Activated naive CD4-positive, alpha-beta T cell treated with anti-CD3 and anti-CD28 coated beads, Interleukin-2, amount 50 U/mL, for 24 hours (primary cell): ENCODE measurements at regions not wholly inside any gene's neighbourhood (a gene's known extent, or its start where the extent isn't known, plus 50 kb on each side); places are given as distances from the start of the nearest gene placed in this dataset.

Source experiments
- H3K27ac Mint-ChIP-seq: one replicate; pipeline ENCODE4 v1.8.0; 2021; ENCODE audit warnings: mild to moderate bottlenecking, mixed read lengths
- H3K27me3 Mint-ChIP-seq: one replicate; pipeline ENCODE4 v1.8.0; 2021; ENCODE audit warnings: mixed read lengths
- H3K36me3 Mint-ChIP-seq: one replicate; pipeline ENCODE4 v1.8.0; 2021; ENCODE audit warnings: mixed read lengths
- H3K4me1 Mint-ChIP-seq: one replicate; pipeline ENCODE4 v1.8.0; 2021; ENCODE audit warnings: mixed read lengths
- H3K4me3 Mint-ChIP-seq: one replicate; pipeline ENCODE4 v1.8.0; 2021; ENCODE audit warnings: mild to moderate bottlenecking, mixed read lengths
- H3K9me3 Mint-ChIP-seq: one replicate; pipeline ENCODE4 v1.8.0; 2021; ENCODE audit warnings: mixed read lengths

- Mint-ChIP-seq H3K4me3 (no peak overlapping the region), H3K36me3 (no peaks in the 10 kb centered on the region)
These were observed 185.3 kb downstream of the IRX1 start for GRCh38 chr5:3780907-3781306.

DNA sequence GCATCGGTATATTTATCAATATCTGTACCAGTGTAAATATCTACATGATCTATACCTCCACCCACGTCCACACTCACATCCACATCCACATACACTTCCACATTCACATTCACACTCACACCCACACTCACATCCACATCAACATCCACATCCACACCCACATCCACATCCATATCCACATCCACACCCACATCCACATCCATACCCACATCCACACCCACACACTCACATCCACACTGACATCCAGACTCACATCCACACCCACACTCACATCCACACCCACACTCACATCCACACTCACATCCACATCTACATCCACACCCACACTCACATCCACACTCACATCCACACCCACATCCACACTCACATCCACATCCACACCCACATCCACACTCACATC, 189.2 kb downstream of the IRX1 start:
- Mint-ChIP-seq H3K36me3 (no peaks in the 10 kb centered on the region), H3K27ac (no peak overlapping the region), H3K27me3 (peaks cover 3% of the 10 kb centered on the region), H3K9me3 (no peaks in the 10 kb centered on the region), H3K4me3 (no peak overlapping the region), H3K4me1 (no peaks in the 10 kb centered on the region)

More at GRCh38 chr5:3780907-3781306, 185.3 kb downstream of the IRX1 start:
- Mint-ChIP-seq H3K4me1 (no peaks in the 10 kb centered on the region), H3K9me3 (no peaks in the 10 kb centered on the region), H3K27ac (no peak overlapping the region), H3K27me3 (no peaks in the 10 kb centered on the region)

GRCh38 chr5:3786165-3786564, 190.5 kb downstream of the IRX1 start:
- Mint-ChIP-seq H3K9me3 (no peaks in the 10 kb centered on the region), H3K27me3 (peaks cover 3% of the 10 kb centered on the region), H3K4me3 (no peak overlapping the region), H3K4me1 (no peaks in the 10 kb centered on the region), H3K36me3 (no peaks in the 10 kb centered on the region), H3K27ac (no peak overlapping the region)

GRCh38 chr5:3786891-3787430, 191.3 kb downstream of the IRX1 start:
- peaks cover 3% of the 10 kb centered on the region for H3K27me3 Mint-ChIP-seq
- no peaks in the 10 kb centered on the region for H3K9me3 Mint-ChIP-seq
- no peak overlapping the region for H3K27ac Mint-ChIP-seq
- H3K36me3 Mint-ChIP-seq: no peaks in the 10 kb centered on the region
- H3K4me1 Mint-ChIP-seq: no peaks in the 10 kb centered on the region
- no peak overlapping the region for H3K4me3 Mint-ChIP-seq

- H3K9me3 Mint-ChIP-seq: no peaks in the 10 kb centered on the region
- H3K4me3 Mint-ChIP-seq: no peak overlapping the region
- no peaks in the 10 kb centered on the region for H3K4me1 Mint-ChIP-seq
- H3K36me3 Mint-ChIP-seq: no peaks in the 10 kb centered on the region
- no peak overlapping the region for H3K27ac Mint-ChIP-seq
- H3K27me3 Mint-ChIP-seq: peaks cover 3% of the 10 kb centered on the region
These were observed 192.0 kb downstream of the IRX1 start for GRCh38 chr5:3787604-3788003.

DNA sequence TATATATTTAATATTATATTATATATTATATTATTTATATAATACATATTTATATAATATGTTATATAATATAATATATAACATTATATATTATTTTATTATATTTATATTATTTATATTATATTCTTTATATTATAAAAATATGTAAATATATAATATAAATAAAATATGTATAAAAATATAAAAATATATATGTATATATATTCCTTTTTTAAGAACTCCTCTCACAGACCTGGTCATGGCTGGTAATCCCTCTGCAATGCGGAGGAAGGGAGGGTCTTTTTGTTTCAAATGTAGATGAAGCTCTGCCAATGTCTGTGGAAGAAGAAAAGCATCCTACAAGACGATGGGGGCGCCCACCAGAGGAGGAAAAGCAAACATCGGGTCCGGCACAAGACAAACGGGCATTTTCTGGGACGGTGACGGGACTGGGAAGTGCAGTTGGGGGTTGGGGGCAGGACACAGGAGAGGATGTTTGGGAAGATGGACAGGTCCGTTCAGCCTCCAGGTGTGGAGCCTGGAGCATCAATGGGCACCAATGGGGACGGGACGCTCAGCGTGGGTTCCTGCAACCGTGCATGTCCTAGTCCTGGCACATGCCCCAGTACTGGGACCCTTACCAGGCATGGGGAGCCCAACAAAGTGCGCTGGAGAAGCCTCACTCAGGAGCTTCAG, 194.0 kb downstream of the IRX1 start:
- no peak overlapping the region for H3K27ac Mint-ChIP-seq
- H3K4me1 Mint-ChIP-seq: no peaks in the 10 kb centered on the region
- H3K36me3 Mint-ChIP-seq: no peaks in the 10 kb centered on the region
- no peaks in the 10 kb centered on the region for H3K9me3 Mint-ChIP-seq
- no peak overlapping the region for H3K4me3 Mint-ChIP-seq
- peaks cover 3% of the 10 kb centered on the region for H3K27me3 Mint-ChIP-seq

- peaks cover 3% of the 10 kb centered on the region for H3K27me3 Mint-ChIP-seq
- no peak overlapping the region for H3K4me3 Mint-ChIP-seq
- no peak overlapping the region for H3K27ac Mint-ChIP-seq
- no peaks in the 10 kb centered on the region for H3K36me3 Mint-ChIP-seq
- no peaks in the 10 kb centered on the region for H3K9me3 Mint-ChIP-seq
- no peaks in the 10 kb centered on the region for H3K4me1 Mint-ChIP-seq
These were observed 197.5 kb downstream of the IRX1 start for GRCh38 chr5:3793162-3793561.

DNA sequence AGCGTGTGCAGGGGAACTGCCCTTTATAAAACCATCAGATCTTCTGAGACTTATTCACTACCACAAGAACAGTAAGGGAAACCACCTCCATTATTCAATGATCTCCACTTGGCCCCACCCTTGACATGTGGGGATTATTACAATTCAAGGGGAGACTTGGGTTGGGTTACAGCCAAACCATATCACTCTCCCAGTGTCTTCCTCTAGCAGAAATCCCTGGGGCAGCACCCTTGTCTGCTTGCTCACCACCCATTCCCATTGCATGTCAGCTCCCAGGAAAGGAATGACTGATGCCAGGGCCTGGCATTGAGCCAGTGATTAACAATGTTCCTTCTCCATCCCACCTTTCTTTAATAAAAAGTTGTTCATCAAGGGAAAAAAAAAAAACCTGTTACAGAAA, 199.0 kb downstream of the IRX1 start:
- no peaks in the 10 kb centered on the region for H3K4me1 Mint-ChIP-seq
- no peak overlapping the region for H3K4me3 Mint-ChIP-seq
- H3K27ac Mint-ChIP-seq: no peak overlapping the region
- no peaks in the 10 kb centered on the region for H3K27me3 Mint-ChIP-seq
- H3K9me3 Mint-ChIP-seq: no peaks in the 10 kb centered on the region
- H3K36me3 Mint-ChIP-seq: no peaks in the 10 kb centered on the region

GRCh38 chr5:3796736-3797135, 201.1 kb downstream of the IRX1 start:
- no peaks in the 10 kb centered on the region for H3K9me3 Mint-ChIP-seq
- H3K36me3 Mint-ChIP-seq: no peaks in the 10 kb centered on the region
- H3K4me3 Mint-ChIP-seq: no peak overlapping the region
- no peaks in the 10 kb centered on the region for H3K4me1 Mint-ChIP-seq
- no peaks in the 10 kb centered on the region for H3K27me3 Mint-ChIP-seq
- no peak overlapping the region for H3K27ac Mint-ChIP-seq

- Mint-ChIP-seq H3K4me1 (no peaks in the 10 kb centered on the region), H3K9me3 (no peaks in the 10 kb centered on the region), H3K27me3 (no peaks in the 10 kb centered on the region), H3K4me3 (no peak overlapping the region), H3K27ac (no peak overlapping the region), H3K36me3 (no peaks in the 10 kb centered on the region)
These were observed 206.3 kb downstream of the IRX1 start for GRCh38 chr5:3801967-3802366.

DNA sequence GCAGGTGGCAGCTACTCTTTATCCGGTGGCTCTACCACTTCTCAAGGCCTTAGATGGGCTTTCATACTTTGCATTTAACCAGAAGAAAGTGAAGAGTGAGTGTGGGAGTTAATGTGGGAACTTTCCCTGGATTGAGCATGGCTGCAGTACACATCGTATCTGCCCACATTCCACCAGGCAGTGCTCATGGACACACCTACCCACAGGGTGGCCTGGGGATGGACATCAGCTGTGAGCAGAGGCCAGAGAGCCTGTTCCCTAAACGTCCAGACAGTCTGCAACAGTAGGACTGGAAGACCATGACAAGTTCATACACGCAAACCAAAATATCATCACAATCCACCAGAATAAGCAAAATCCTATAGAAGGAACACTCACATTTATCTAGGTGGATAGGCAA, 213.8 kb downstream of the IRX1 start:
- Mint-ChIP-seq H3K27ac (no peak overlapping the region), H3K36me3 (no peaks in the 10 kb centered on the region), H3K4me1 (no peaks in the 10 kb centered on the region), H3K9me3 (no peaks in the 10 kb centered on the region), H3K4me3 (no peak overlapping the region), H3K27me3 (no peaks in the 10 kb centered on the region)

DNA sequence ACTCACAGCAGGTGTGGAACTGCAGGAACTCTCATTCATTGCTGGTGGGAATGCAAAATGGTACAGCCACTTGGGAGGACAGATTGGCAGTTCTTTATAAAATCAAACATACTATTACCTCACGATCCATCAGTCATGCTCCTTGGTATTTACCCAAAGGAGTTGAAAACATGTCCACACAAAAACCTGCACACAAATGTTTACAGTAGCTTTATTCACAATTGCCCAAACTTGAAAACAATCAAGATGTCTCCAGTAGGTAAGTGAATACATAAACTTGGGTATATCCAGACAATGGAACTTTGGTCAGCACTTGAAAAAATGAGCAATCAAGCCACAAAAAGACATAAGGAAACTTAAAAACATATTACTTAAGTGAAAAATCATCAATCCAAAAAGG, 215.5 kb downstream of the IRX1 start:
- H3K9me3 Mint-ChIP-seq: no peaks in the 10 kb centered on the region
- H3K4me3 Mint-ChIP-seq: no peak overlapping the region
- no peaks in the 10 kb centered on the region for H3K27me3 Mint-ChIP-seq
- no peaks in the 10 kb centered on the region for H3K4me1 Mint-ChIP-seq
- H3K36me3 Mint-ChIP-seq: no peaks in the 10 kb centered on the region
- no peak overlapping the region for H3K27ac Mint-ChIP-seq

- Mint-ChIP-seq H3K27me3 (no peaks in the 10 kb centered on the region), H3K36me3 (no peaks in the 10 kb centered on the region), H3K4me3 (no peak overlapping the region), H3K4me1 (no peaks in the 10 kb centered on the region), H3K27ac (no peak overlapping the region), H3K9me3 (no peaks in the 10 kb centered on the region)
These were observed 223.0 kb downstream of the IRX1 start for GRCh38 chr5:3818624-3819023.

- H3K27ac Mint-ChIP-seq: no peak overlapping the region
- H3K9me3 Mint-ChIP-seq: no peaks in the 10 kb centered on the region
- no peaks in the 10 kb centered on the region for H3K36me3 Mint-ChIP-seq
- no peak overlapping the region for H3K4me3 Mint-ChIP-seq
- no peaks in the 10 kb centered on the region for H3K4me1 Mint-ChIP-seq
- no peaks in the 10 kb centered on the region for H3K27me3 Mint-ChIP-seq
These were observed 230.2 kb downstream of the IRX1 start for GRCh38 chr5:3825531-3826451.

- H3K27me3 Mint-ChIP-seq: no peaks in the 10 kb centered on the region
- H3K4me1 Mint-ChIP-seq: no peaks in the 10 kb centered on the region
- H3K4me3 Mint-ChIP-seq: no peak overlapping the region
- H3K9me3 Mint-ChIP-seq: no peaks in the 10 kb centered on the region
- no peaks in the 10 kb centered on the region for H3K36me3 Mint-ChIP-seq
- H3K27ac Mint-ChIP-seq: no peak overlapping the region
These were observed 232.0 kb downstream of the IRX1 start for GRCh38 chr5:3827624-3828023.

DNA sequence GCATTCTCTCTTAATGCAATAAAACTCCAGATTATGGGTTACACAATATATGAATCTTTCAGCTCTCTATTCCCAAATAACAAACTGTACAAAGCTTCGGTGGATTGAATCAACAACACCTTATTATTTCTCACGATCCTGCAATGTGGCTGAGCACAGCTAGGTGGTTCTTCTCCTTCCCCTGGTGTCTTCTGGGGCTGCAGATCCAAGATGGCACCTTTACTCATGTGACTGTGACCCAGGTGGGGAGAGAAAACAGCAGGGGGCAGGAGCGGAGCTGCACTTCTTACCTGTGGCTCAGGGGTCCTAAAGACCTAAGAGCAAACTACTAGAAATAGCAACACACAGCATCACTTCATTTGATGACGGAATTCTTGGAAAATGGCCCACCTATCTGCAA, 233.1 kb downstream of the IRX1 start:
- no peaks in the 10 kb centered on the region for H3K4me1 Mint-ChIP-seq
- no peaks in the 10 kb centered on the region for H3K27me3 Mint-ChIP-seq
- no peaks in the 10 kb centered on the region for H3K36me3 Mint-ChIP-seq
- H3K4me3 Mint-ChIP-seq: no peak overlapping the region
- no peaks in the 10 kb centered on the region for H3K9me3 Mint-ChIP-seq
- no peak overlapping the region for H3K27ac Mint-ChIP-seq
